ENCODE measurements at regions not wholly inside any gene's neighbourhood (a gene's known extent, or its start where the extent isn't known, plus 50 kb on each side); places are given as distances from the start of the nearest gene placed in this dataset.

DNA sequence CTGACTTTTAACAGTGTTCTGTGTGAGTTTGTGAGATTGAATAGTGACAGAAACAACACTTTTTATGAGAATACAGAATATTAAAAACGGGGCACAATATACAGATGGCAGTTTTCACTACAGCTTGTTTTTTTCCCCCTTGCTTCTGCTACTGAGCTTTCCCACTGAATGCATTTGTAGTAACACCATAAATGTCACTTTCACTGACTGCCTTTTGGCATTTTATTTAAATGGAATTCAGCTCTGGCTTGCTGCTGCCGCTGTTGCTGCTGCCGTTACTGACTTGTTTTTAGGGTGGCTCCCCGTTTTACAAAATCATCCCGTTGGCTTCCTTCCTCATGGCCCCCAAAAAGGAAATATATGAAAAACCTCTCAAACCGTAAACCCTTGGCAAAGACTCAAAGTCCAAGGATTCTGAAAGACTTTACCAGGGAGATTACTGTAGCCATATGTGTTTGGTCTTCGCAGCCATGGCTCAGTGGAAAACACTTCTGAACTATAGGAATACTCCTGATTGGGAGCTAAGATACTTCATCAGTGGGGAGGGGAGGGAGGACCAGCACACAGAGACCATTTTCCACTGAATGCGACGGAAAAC, 151.0 kb downstream of the NUF2 start:
- Histone ChIP-seq H3K36me3 (ENCODE audit: control insufficient read depth in 2 of 2, insufficient read depth in 1 of 2, low read length in 2 of 2) (no peaks in the 10 kb centered on the region), H3K4me3 (ENCODE audit: low read depth, low read length) (no peak overlapping the region)
- POLR2A ChIA-PET: no interaction called here

DNA sequence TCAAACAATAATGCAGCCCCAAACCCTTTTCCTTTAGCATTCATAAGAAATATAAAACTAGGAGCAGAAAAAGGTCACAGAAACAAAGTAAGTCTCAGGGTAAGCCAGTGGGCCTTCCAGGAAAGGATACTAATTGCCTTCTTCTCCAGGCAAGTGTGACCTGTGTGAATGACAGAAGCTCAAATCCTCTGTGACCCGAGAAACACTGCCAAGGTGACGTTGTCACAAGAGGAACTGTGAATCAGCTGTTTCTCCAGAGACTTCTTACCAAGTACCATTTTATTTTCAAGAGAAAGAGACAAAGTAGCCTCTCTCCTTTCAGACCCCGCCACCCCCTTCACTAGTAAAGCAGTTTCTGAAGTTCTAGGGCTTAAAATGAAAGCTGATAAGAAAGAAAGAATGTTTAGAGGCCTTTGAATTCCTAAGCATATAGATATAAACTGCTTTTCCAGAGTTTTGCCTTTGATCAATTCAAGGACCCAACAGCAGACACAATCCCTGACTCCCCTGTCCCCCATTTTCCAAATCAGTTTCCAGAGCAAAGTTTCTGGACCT, 155.6 kb downstream of the NUF2 start:
- ChIA-PET POLR2A (no interaction called here), CTCF (interaction anchor here (0.7 kb wide), 1 partner anchor 18 kb away, joined by 5 read pairs; no protein-coding TSS in a partner anchor)
- no peaks in the 10 kb centered on the region for H3K36me3 ChIP-seq (ENCODE audit: control insufficient read depth in 2 of 2, insufficient read depth in 1 of 2, low read length in 2 of 2)
- no peaks in the 10 kb centered on the region for H3K9me3 ChIP-seq (ENCODE audit: control insufficient read depth, insufficient read depth, low read depth, low read length)
- H3K4me1 ChIP-seq (ENCODE audit: control insufficient read depth, insufficient read depth, low read length): no peaks in the 10 kb centered on the region
- no peak overlapping the region for H3K4me3 ChIP-seq (ENCODE audit: low read depth, low read length)
- H3K27ac ChIP-seq (ENCODE audit: extremely low read depth, low read depth, low read length): no peak overlapping the region
- no peak for TF ChIP-seq ZNF157 (tag by site-specific recombination; IDR thresholded peaks at IDR 0.05)
- TF ChIP-seq, protein P1, sequence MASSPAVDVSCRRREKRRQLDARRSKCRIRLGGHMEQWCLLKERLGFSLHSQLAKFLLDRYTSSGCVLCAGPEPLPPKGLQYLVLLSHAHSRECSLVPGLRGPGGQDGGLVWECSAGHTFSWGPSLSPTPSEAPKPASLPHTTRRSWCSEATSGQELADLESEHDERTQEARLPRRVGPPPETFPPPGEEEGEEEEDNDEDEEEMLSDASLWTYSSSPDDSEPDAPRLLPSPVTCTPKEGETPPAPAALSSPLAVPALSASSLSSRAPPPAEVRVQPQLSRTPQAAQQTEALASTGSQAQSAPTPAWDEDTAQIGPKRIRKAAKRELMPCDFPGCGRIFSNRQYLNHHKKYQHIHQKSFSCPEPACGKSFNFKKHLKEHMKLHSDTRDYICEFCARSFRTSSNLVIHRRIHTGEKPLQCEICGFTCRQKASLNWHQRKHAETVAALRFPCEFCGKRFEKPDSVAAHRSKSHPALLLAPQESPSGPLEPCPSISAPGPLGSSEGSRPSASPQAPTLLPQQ (tag by site-specific recombination; IDR thresholded peaks at IDR 0.05): no peak
- TF ChIP-seq ZNF629 (tag by site-specific recombination; IDR thresholded peaks at IDR 0.05): no peak
- TF ChIP-seq ZNF335 (tag by site-specific recombination; conservative IDR thresholded peaks at IDR 0.05): no peak
- no peak for TF ChIP-seq KLF9 (tag by site-specific recombination; IDR thresholded peaks at IDR 0.05; ENCODE audit: low read depth)
- TF ChIP-seq, protein P2, sequence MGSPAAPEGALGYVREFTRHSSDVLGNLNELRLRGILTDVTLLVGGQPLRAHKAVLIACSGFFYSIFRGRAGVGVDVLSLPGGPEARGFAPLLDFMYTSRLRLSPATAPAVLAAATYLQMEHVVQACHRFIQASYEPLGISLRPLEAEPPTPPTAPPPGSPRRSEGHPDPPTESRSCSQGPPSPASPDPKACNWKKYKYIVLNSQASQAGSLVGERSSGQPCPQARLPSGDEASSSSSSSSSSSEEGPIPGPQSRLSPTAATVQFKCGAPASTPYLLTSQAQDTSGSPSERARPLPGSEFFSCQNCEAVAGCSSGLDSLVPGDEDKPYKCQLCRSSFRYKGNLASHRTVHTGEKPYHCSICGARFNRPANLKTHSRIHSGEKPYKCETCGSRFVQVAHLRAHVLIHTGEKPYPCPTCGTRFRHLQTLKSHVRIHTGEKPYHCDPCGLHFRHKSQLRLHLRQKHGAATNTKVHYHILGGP (tag by site-specific recombination; IDR thresholded peaks at IDR 0.05): no peak
- TF ChIP-seq, protein P3, sequence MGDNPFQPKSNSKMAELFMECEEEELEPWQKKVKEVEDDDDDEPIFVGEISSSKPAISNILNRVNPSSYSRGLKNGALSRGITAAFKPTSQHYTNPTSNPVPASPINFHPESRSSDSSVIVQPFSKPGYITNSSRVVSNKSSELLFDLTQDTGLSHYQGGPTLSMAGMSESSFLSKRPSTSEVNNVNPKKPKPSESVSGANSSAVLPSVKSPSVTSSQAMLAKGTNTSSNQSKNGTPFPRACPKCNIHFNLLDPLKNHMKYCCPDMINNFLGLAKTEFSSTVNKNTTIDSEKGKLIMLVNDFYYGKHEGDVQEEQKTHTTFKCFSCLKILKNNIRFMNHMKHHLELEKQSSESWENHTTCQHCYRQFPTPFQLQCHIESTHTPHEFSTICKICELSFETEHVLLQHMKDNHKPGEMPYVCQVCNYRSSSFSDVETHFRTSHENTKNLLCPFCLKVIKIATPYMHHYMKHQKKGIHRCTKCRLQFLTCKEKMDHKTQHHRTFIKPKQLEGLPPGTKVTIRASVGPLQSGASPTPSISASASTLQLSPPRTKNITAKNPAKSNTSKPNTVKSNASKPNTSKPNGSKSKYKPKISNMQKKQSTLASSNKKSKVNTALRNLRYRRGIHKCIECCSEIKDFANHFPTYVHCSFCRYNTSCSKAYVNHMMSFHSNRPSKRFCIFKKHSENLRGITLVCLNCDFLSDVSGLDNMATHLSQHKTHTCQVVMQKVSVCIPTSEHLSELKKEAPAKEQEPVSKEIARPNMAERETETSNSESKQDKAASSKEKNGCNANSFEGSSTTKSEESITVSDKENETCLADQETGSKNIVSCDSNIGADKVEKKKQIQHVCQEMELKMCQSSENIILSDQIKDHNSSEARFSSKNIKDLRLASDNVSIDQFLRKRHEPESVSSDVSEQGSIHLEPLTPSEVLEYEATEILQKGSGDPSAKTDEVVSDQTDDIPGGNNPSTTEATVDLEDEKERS (tag by site-specific recombination; IDR thresholded peaks at IDR 0.05): no peak
- TF ChIP-seq ZNF654 (tag by site-specific recombination; IDR thresholded peaks at IDR 0.05; ENCODE audit: low read depth): no peak
- no peak for TF ChIP-seq KLF10 (tag by site-specific recombination; IDR thresholded peaks at IDR 0.05)
- TF ChIP-seq ZNF549 (tag by site-specific recombination; IDR thresholded peaks at IDR 0.05): no peak
- TF ChIP-seq ZNF133 (tag by site-specific recombination; IDR thresholded peaks at IDR 0.05): no peak

More for the DNA sequence above, 151.0 kb downstream of the NUF2 start:
- CTCF ChIA-PET: no interaction called here
- H3K27ac ChIP-seq (ENCODE audit: extremely low read depth, low read depth, low read length): no peak overlapping the region
- no peaks in the 10 kb centered on the region for H3K9me3 ChIP-seq (ENCODE audit: control insufficient read depth, insufficient read depth, low read depth, low read length)
- TF ChIP-seq ZNF670 (tag by site-specific recombination; IDR thresholded peaks at IDR 0.05; ENCODE audit: low read depth) (no peak), YY2 (tag by site-specific recombination; IDR thresholded peaks at IDR 0.05) (no peak)
- TF ChIP-seq, protein P4, sequence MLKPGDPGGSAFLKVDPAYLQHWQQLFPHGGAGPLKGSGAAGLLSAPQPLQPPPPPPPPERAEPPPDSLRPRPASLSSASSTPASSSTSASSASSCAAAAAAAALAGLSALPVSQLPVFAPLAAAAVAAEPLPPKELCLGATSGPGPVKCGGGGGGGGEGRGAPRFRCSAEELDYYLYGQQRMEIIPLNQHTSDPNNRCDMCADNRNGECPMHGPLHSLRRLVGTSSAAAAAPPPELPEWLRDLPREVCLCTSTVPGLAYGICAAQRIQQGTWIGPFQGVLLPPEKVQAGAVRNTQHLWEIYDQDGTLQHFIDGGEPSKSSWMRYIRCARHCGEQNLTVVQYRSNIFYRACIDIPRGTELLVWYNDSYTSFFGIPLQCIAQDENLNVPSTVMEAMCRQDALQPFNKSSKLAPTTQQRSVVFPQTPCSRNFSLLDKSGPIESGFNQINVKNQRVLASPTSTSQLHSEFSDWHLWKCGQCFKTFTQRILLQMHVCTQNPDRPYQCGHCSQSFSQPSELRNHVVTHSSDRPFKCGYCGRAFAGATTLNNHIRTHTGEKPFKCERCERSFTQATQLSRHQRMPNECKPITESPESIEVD (tag by site-specific recombination; IDR thresholded peaks at IDR 0.05): no peak
- TF ChIP-seq, protein P5, sequence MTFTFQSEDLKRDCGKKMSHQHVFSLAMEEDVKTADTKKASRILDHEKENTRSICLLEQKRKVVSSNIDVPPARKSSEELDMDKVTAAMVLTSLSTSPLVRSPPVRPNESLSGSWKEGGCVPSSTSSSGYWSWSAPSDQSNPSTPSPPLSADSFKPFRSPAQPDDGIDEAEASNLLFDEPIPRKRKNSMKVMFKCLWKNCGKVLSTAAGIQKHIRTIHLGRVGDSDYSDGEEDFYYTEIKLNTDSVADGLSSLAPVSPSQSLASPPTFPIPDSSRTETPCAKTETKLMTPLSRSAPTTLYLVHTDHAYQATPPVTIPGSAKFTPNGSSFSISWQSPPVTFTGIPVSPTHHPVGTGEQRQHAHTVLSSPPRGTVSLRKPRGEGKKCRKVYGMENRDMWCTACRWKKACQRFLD (tag by site-specific recombination; IDR thresholded peaks at IDR 0.05): no peak
- TF ChIP-seq, protein P6, sequence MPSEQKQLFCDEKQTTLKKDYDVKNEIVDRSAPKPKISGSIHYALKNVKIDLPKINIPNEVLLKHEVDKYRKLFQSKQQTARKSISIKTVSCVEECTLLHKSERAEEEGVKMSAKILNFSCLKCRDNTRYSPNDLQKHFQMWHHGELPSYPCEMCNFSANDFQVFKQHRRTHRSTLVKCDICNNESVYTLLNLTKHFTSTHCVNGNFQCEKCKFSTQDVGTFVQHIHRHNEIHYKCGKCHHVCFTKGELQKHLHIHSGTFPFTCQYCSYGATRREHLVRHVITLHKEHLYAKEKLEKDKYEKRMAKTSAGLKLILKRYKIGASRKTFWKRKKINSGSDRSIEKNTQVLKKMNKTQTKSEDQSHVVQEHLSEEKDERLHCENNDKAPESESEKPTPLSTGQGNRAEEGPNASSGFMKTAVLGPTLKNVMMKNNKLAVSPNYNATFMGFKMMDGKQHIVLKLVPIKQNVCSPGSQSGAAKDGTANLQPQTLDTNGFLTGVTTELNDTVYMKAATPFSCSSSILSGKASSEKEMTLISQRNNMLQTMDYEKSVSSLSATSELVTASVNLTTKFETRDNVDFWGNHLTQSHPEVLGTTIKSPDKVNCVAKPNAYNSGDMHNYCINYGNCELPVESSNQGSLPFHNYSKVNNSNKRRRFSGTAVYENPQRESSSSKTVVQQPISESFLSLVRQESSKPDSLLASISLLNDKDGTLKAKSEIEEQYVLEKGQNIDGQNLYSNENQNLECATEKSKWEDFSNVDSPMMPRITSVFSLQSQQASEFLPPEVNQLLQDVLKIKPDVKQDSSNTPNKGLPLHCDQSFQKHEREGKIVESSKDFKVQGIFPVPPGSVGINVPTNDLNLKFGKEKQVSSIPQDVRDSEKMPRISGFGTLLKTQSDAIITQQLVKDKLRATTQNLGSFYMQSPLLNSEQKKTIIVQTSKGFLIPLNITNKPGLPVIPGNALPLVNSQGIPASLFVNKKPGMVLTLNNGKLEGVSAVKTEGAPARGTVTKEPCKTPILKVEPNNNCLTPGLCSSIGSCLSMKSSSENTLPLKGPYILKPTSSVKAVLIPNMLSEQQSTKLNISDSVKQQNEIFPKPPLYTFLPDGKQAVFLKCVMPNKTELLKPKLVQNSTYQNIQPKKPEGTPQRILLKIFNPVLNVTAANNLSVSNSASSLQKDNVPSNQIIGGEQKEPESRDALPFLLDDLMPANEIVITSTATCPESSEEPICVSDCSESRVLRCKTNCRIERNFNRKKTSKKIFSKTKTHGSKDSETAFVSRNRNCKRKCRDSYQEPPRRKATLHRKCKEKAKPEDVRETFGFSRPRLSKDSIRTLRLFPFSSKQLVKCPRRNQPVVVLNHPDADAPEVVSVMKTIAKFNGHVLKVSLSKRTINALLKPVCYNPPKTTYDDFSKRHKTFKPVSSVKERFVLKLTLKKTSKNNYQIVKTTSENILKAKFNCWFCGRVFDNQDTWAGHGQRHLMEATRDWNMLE (tag by site-specific recombination; conservative IDR thresholded peaks at IDR 0.05; ENCODE audit: low read depth): no peak
- H3K4me1 ChIP-seq (ENCODE audit: control insufficient read depth, insufficient read depth, low read length): no peaks in the 10 kb centered on the region

All from HEK293 (cell line).